ENCODE measurements at regions not wholly inside any gene's neighbourhood (a gene's known extent, or its start where the extent isn't known, plus 50 kb on each side); places are given as distances from the start of the nearest gene placed in this dataset.
"Not testable (repeated sequence)": the region's sequence is repeated elsewhere in the genome, so short reads cannot be mapped to it uniquely, and the experiment has no call there.

DNA sequence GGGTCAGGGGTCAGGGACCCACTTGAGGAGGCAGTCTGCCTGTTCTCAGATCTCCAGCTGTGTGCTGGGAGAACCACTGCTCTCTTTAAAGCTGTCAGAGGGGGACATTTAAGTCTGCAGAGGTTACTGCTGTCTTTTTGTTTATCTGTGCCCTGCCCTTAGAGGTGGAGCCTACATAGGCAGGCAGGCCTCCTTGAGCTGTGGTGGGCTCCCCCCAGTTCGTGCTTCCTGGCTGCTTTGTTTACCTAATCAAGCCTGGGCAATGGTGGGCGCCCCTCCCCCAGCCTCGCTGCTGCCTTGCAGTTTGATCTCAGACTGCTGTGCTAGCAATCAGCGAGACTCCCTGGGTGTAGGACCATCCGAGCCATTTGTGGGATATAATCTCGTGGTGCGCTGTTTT is 830.5 kb upstream of the ANO3 start:
- not testable (repeated sequence) for DNase-seq

DNA sequence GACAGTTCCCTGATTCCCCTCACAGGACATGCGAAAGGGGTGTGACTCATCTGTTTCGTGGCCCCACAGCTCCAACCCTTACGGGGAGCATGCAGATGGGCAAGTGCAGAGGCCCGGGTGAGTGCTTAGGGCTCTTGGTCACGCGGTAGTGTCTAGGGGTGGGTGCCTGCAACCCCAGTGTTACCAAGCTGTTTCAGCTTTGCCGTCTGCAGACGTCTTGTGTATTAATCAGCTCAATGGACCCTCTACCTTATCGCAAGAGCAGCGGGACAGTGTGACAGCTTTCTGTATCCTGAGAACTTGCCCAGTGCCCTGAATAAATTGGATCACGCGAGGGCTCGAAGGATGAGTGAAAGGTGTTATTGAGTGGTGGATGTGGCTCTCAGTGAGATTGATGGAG is 816.4 kb upstream of the ANO3 start:
- no peak for DNase-seq

GRCh38 chr11:25520459-25520858 is 811.5 kb upstream of the ANO3 start:
- DNase-seq = no peak

DNA sequence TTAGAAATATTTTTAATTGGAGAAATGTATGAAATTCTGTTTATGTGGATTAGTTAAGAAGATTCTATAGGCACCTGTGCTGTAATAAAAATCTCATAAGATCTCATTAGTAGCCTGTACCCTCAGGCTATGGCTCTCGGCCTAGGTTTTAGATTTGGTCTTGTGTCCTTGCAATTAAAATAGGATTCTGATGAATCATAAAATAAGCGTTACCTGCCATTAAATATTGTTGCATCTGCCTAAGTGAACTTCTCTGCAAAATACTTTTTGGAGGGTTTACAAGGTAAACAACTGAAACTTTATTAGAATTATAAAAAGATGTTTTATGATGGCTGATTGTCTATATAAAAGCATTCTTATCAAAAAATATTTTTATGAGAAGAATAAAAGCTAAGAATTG is 804.1 kb upstream of the ANO3 start:
- no peak for DNase-seq

GRCh38 chr11:25529572-25529971 is 802.4 kb upstream of the ANO3 start:
- no peak for DNase-seq

DNA sequence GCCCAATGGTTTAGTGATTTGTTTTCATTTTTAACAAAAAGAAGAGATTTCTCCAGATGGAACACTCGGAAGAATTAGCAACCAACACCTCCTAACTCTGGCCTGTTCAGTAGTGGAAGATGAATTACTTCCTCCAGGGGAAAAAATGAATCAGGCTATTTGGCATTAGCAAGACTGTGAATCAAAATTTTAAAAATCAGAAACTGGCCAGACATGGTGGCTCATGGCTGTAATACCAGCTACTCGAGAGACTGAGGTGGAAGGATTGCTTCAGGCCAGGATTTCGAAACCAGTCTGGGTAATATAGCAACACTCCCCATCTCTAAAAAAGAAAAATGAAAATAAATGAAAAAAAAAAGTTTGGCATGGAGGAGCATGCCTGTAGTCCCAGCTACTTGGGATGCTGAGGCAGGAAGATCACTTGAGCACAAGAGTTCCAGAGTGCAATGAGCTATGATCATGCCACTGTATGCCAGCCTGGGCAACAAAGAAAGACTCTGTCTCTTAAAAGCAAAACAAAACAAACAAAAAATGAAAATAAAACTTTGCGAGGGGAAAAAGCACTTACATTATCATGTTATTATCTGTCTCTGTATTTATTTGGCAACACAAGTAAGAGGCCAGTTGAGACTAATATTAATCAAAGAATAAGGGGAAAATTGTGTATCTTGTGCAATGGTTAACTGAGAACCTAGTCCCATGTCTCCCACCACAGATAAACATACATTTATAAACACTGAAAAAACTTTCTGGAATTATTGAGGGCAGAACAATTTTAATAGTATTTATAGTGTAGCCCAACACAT is 796.3 kb upstream of the ANO3 start:
- no peak for DNase-seq

DNA sequence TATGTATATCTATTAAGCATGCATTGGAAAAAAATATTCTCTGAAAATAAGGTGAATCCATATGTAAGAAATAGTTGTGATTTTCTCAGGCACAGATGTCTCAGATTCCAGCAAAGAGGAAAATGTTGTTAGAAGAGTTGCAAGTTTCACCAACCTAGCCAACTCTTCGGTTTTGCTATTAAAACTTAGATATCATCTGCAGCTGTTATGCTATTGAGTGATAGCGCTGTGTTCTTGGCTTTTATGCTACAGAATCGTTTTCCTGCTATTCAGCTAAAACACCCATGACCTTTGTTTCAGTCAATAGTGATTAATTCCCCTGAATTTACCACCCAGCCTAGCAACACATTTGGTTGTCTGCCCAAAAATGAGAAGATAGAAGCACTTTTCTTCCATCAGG is 795.6 kb upstream of the ANO3 start:
- DNase-seq = no peak

- no peak for DNase-seq
Measured at GRCh38 chr11:25537393-25537792, 794.5 kb upstream of the ANO3 start.

DNA sequence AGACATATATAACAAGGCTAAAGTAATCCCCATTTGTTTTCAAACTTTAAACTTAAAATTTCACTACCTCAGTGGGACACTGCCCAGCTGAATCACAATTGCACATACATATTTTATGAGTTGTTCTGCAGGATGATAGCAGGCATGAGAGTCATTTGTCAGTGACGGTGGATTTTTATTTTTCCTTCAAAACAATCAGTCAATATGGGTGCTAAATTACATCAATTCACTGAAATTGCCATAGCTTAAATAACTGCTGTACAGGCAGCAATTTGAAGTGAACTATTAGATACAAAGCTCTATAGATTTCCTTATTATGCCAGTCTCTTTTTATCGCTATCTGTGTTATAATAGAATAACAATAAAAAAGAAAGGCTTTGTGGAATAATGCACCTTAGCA is 784.6 kb upstream of the ANO3 start:
- DNase-seq = no peak

DNA sequence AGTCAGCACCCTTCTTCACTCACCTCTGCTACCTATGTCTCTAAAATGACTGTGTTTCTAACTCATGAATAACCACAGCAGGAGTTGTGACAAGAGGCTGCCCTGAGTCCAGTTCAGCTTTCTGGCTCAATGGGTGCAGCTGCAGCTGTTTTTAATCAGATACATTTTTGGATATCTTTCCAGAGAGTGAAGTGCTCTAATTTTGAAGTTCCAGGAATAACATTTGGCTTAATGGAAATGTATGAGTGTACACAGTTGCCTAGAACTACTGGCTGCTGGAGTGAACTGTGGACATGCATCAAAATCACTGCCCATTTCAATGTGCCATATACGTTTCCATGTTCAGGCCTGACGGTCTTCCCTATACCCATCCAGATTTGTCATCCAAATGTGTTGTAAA is 769.5 kb upstream of the ANO3 start:
- DNase-seq = no peak

DNA sequence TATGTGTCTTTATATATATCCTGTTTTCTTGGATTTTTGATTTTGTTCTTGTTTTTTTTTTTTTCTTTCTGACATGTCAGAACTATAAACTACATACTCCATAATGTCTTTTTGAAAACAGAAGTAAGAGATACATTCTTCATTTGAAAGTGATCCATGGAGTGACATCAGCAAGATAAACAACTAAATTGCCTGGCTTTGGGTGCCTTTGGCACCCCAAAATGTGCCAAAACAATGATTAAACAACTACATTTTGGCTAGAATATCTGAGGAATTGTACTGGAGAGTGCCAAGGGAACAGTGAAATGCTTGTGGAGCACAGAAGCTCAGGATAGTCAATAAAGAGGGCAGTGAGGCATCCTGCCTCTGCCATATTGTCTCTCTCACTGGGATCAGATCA is 766.1 kb upstream of the ANO3 start:
- no peak for DNase-seq

- no peak for DNase-seq
Measured at GRCh38 chr11:25566298-25567200, 765.4 kb upstream of the ANO3 start.

- no peak for DNase-seq
Measured at GRCh38 chr11:25576320-25576719, 755.6 kb upstream of the ANO3 start.

- DNase-seq = not testable (repeated sequence)
Measured at GRCh38 chr11:25579554-25579953, 752.4 kb upstream of the ANO3 start.

GRCh38 chr11:25583596-25583995 is 748.3 kb upstream of the ANO3 start:
- no peak for DNase-seq

GRCh38 chr11:25587496-25587895 is 744.4 kb upstream of the ANO3 start:
- no peak for DNase-seq

GRCh38 chr11:25593221-25593620 is 738.7 kb upstream of the ANO3 start:
- DNase-seq = no peak

DNA sequence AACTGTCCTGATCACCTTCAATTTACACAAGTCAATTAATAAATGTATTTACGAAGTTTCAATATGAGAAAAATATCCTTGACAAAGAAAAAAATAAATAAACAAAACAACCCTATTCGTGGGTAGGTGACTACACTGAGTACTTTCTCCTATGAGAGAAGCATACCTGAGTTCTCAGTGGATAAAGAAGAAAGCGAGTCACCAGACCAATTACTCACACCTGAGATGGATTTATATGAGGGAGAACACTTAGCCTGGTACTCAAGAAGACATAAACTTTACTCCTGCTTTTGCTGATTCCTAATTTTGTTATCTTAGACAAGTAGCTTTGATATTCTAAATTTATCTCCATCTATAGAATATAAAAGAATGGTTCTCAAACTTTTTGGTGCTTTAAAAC is 735.2 kb upstream of the ANO3 start:
- no peak for DNase-seq

- no peak for DNase-seq
Measured at GRCh38 chr11:25597696-25598095, 734.2 kb upstream of the ANO3 start.

DNA sequence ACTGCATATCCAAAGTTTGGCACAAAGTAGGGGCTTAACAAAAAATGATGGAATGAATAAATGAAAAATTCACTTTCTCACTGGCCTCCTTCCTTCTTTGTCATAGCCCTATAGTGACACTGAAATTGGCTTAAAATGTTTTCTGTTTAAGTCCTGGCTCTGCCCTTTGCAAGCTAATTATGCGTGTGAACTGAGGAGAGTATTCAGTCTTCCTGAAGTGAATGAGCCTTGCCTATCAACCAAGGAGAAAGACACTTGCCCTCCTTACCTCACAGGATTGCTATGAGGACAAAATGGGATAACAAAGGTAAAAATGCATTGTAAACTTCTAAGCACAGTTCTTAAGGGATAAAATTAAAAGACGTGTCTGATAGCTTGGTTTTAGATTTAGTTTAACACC is 729.8 kb upstream of the ANO3 start:
- DNase-seq = no peak

DNA sequence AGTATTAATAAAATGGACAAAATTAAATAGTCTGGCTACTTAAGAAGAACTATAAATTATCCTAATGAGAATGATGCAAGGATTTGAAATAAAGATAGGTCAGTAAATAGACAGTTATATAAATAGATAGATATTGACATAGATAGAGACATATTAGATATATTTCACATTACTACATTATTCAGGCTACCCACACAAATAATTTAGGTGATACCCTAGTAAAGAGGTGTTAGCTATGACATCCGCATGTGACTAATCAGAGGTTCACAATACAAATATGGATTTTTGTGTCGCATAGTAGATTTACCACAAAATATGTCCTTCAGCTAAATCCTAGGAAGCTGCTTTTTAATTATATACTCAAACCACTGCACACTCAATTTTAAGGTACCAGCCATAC is 729.0 kb upstream of the ANO3 start:
- no peak for DNase-seq

DNA sequence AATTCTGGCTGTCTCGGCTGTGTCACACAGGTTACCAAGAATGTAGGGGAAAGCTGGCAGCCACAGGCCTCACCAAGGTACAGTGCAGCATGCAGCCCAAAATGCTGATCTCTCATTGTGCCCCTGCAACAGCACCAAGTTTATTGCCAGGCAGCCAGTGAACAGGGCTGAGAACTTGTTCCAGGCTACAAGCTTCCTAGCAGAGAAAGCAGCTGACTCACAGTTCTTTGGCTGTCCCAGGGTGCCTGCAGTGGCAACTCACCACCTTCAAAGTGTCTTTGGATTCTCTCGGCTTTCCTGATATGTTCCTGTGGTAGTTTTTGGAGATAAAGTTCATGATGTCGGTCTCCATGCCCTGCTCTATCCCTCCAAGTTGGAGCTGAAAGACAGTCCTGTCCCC is 719.1 kb upstream of the ANO3 start:
- no peak for DNase-seq

GRCh38 chr11:25613451-25613850 is 718.5 kb upstream of the ANO3 start:
- DNase-seq = no peak
